Neural progenitor cell (in vitro differentiated cells): ENCODE measurements at regions not wholly inside any gene's neighbourhood (a gene's known extent, or its start where the extent isn't known, plus 50 kb on each side); places are given as distances from the start of the nearest gene placed in this dataset.

Source experiments
- DNase-seq: peaks from one replicate; pipeline ENCODE4 v3.0.0-alpha.2; 2016; ENCODE audit warnings: low spot score
- H2AFZ ChIP-seq: fragments of 200-600 bp; sonication (generic); replicated peaks from 2 replicates; pipeline ENCODE4 v1.6.1; 2016; ENCODE audit warnings: antibody characterized with exemption
- H3F3A ChIP-seq: fragments of 200-600 bp; sonication (generic); 2 replicates; pipeline ENCODE4 v1.6.1; 2016; ENCODE audit warnings: antibody characterized with exemption, low read depth
- H3K27ac ChIP-seq: fragments of 200-600 bp; sonication (generic); 2 replicates; pipeline ENCODE4 v1.5.1; 2016; ENCODE audit warnings: mild to moderate bottlenecking
- H3K27me3 ChIP-seq: fragments of 200-600 bp; sonication (generic); 2 replicates; pipeline ENCODE4 v1.6.1; 2016; ENCODE audit warnings: mild to moderate bottlenecking, moderate library complexity
- H3K36me3 ChIP-seq: fragments of 200-600 bp; sonication (generic); 2 replicates; pipeline ENCODE4 v1.5.1; 2016
- H3K4me1 ChIP-seq: fragments of 200-600 bp; sonication (generic); 2 replicates; pipeline ENCODE4 v1.6.1; 2016; ENCODE audit warnings: mixed run types
- H3K4me2 ChIP-seq: fragments of 200-600 bp; sonication (generic); 2 replicates; pipeline ENCODE4 v1.6.1; 2016
- H3K4me3 ChIP-seq: fragments of 200-600 bp; sonication (generic); 2 replicates; pipeline ENCODE4 v1.5.1; 2016
- H3K79me2 ChIP-seq: fragments of 200-600 bp; sonication (generic); 2 replicates; pipeline ENCODE4 v1.6.1; 2016; ENCODE audit warnings: low read depth
- H3K9ac ChIP-seq: fragments of 200-600 bp; sonication (generic); 2 replicates; pipeline ENCODE4 v1.6.1; 2016
- H3K9me3 ChIP-seq: fragments of 200-600 bp; sonication (generic); 2 replicates; pipeline ENCODE4 v1.5.1; 2016; ENCODE audit warnings: low read depth
- H4K20me1 ChIP-seq: fragments of 200-600 bp; sonication (generic); 2 replicates; pipeline ENCODE4 v1.6.1; 2016; ENCODE audit warnings: low read depth
- H3K27ac Mint-ChIP-seq: 3 replicates; pipeline ENCODE4 v1.8.0; 2021; ENCODE audit warnings: mixed read lengths
- H3K27me3 Mint-ChIP-seq: 2 replicates; pipeline ENCODE4 v1.8.0; 2022; ENCODE audit warnings: low read depth, mild to moderate bottlenecking, inconsistent platforms, moderate library complexity, mixed read lengths; ENCODE audit not compliant: insufficient read depth
- H3K36me3 Mint-ChIP-seq: 3 replicates; pipeline ENCODE4 v1.8.0; 2021; ENCODE audit warnings: mixed read lengths
- H3K4me1 Mint-ChIP-seq: 3 replicates; pipeline ENCODE4 v1.8.0; 2021; ENCODE audit warnings: mixed read lengths
- H3K4me3 Mint-ChIP-seq: 3 replicates; pipeline ENCODE4 v1.8.0; 2021; ENCODE audit warnings: mild to moderate bottlenecking, moderate library complexity, mixed read lengths
- H3K9me3 Mint-ChIP-seq: 3 replicates; pipeline ENCODE4 v1.8.0; 2020; ENCODE audit warnings: mixed read lengths
- EZH2 ChIP-seq: fragments of 200-600 bp; sonication (generic); IDR thresholded peaks from 2 replicates; pipeline ENCODE4 v1.6.1; 2017; ENCODE audit warnings: antibody characterized with exemption, mild to moderate bottlenecking, moderate library complexity
- EZH2phosphoT487 ChIP-seq: fragments of 200-600 bp; sonication (generic); IDR thresholded peaks from 2 replicates; pipeline ENCODE4 v1.6.1; 2017; ENCODE audit warnings: antibody characterized with exemption
- TF ChIP-seq, protein P1 (sequence below): fragments of 200-600 bp; sonication (generic); IDR thresholded peaks from 2 replicates; pipeline ENCODE4 v1.5.1; 2017; ENCODE audit warnings: antibody characterized with exemption, mild to moderate bottlenecking

DNA sequence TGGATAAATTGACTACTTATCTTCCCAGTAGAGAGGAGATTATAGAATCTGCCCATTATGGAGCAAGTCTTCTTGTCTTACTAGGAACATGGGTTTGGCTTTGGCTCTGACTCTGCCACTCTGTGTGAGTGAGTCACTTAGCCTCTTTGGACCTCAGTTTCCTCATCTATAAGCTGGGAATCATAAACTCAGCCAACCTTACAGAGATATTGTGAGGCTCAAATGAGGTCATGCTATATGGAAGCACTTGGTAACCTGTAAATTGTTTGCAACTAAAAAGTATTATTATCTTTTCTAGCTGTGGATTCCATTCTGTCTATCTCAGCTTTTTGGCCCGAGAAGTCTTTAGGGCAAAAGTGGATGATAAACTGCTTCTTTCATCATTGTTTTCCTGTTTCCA is 186.8 kb upstream of the TSC22D1 start:
- Histone ChIP-seq H3K27ac (no peak overlapping the region), H3K4me3 (no peak overlapping the region), H3K9ac (no peak overlapping the region), H3K27me3 (no peaks in the 10 kb centered on the region), H2AFZ (no peak overlapping the region), H3K79me2 (no peaks in the 10 kb centered on the region), H3K9me3 (no peaks in the 10 kb centered on the region), H3K36me3 (no peaks in the 10 kb centered on the region), H3K4me1 (peaks cover 39% of the 10 kb centered on the region), H4K20me1 (no peaks in the 10 kb centered on the region), H3K4me2 (no peak overlapping the region), H3F3A (peaks cover 19% of the 10 kb centered on the region)
- TF ChIP-seq, protein P1, sequence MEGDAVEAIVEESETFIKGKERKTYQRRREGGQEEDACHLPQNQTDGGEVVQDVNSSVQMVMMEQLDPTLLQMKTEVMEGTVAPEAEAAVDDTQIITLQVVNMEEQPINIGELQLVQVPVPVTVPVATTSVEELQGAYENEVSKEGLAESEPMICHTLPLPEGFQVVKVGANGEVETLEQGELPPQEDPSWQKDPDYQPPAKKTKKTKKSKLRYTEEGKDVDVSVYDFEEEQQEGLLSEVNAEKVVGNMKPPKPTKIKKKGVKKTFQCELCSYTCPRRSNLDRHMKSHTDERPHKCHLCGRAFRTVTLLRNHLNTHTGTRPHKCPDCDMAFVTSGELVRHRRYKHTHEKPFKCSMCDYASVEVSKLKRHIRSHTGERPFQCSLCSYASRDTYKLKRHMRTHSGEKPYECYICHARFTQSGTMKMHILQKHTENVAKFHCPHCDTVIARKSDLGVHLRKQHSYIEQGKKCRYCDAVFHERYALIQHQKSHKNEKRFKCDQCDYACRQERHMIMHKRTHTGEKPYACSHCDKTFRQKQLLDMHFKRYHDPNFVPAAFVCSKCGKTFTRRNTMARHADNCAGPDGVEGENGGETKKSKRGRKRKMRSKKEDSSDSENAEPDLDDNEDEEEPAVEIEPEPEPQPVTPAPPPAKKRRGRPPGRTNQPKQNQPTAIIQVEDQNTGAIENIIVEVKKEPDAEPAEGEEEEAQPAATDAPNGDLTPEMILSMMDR, result no peak
- TF ChIP-seq EZH2, result no peak
- no peak for TF ChIP-seq EZH2phosphoT487
- Mint-ChIP-seq H3K4me1 (peaks cover 58% of the 10 kb centered on the region), H3K27me3 (peaks cover 6% of the 10 kb centered on the region), H3K27ac (no peak overlapping the region), H3K36me3 (peaks cover 3% of the 10 kb centered on the region), H3K9me3 (no peaks in the 10 kb centered on the region), H3K4me3 (no peak overlapping the region)
- DNase-seq, result no peak

DNA sequence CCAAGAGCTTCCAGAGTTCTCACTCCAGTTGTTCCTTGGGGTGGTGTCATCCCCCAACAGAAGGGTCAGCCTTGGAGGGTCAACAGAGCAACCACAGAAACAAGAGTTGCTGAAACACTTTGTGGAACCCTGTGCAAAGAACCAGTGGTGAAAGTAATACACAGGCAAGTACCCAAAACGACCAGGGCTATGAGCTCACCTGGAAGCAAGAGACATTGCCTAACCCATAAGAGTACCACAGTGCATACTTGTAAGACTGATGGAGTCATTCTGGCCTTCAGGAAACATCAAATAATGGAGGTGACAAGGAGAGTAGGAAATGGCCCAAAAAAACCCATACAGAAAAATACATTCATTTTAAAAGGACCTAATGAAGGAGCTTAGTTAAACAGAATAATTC is 184.3 kb upstream of the TSC22D1 start:
- Mint-ChIP-seq H3K27ac (no peak overlapping the region), H3K4me1 (peaks cover 52% of the 10 kb centered on the region), H3K27me3 (peaks cover 6% of the 10 kb centered on the region), H3K4me3 (no peak overlapping the region), H3K36me3 (peaks cover 3% of the 10 kb centered on the region), H3K9me3 (no peaks in the 10 kb centered on the region)
- Histone ChIP-seq H3F3A (peaks cover 19% of the 10 kb centered on the region), H4K20me1 (no peaks in the 10 kb centered on the region), H3K4me2 (no peak overlapping the region), H3K9ac (no peak overlapping the region), H2AFZ (no peak overlapping the region), H3K36me3 (no peaks in the 10 kb centered on the region), H3K9me3 (no peaks in the 10 kb centered on the region), H3K27ac (no peak overlapping the region), H3K27me3 (no peaks in the 10 kb centered on the region), H3K79me2 (no peaks in the 10 kb centered on the region), H3K4me1 (peaks cover 31% of the 10 kb centered on the region), H3K4me3 (no peak overlapping the region)
- no peak for TF ChIP-seq EZH2phosphoT487
- TF ChIP-seq, protein P1, result no peak
- TF ChIP-seq EZH2, result no peak
- no peak for DNase-seq

DNA sequence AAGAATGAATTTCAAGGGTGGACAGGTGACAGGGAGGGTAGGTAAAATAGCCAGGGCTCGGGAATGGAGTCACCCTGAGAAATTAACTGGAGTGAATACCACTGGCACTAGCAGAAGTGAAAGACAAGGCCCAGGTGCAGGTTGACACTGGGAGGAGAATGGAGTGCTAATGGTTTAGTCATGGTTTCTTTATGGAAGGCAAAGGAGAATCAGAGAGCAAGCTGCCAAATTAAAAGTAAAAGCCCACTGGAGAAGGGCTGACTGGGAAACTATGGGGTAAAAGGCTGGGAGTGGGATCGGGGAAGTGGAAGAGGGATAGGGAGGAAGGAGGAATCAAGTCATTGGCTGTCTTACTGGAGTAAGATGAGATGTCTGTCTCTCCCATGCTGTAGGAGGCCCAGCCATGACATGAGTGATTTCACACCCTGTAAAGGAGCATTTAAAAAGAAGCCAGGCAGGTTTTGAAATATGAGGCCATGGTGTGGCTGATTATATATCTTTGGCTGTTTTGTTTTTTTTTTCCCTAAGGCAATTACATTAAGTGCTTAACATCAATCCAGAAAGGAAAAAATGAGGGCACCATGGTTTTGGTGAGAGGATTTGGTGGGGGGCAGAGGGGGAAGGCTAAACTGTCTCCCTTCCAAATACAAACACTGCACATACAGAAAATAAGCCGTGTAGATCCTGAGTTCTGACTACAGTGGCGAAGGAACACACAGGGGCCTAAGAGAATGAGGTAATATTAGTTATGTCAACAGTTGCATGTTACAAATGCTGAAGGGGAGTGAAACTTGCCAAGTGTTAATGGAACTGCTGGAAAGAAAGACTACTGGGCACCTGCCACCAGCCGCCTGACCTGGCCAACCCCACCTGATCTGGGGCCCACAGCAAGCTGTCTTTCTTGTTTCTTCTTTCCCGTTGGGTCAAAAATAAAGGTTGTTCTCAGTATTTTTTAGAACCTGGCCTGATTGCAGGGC is 183.5 kb upstream of the TSC22D1 start:
- Histone ChIP-seq H3K9me3 (no peaks in the 10 kb centered on the region), H3K27me3 (no peaks in the 10 kb centered on the region), H3K4me2 (no peak overlapping the region), H3F3A (peaks cover 13% of the 10 kb centered on the region), H2AFZ (no peak overlapping the region), H3K79me2 (no peaks in the 10 kb centered on the region), H3K4me3 (no peak overlapping the region), H3K4me1 (peaks cover 28% of the 10 kb centered on the region), H3K27ac (no peak overlapping the region), H3K36me3 (no peaks in the 10 kb centered on the region), H3K9ac (no peak overlapping the region), H4K20me1 (no peaks in the 10 kb centered on the region)
- TF ChIP-seq, protein P1, result no peak
- TF ChIP-seq EZH2 (no peak), EZH2phosphoT487 (no peak)
- Mint-ChIP-seq H3K36me3 (peaks cover 3% of the 10 kb centered on the region), H3K4me3 (no peak overlapping the region), H3K9me3 (no peaks in the 10 kb centered on the region), H3K4me1 (peaks cover 47% of the 10 kb centered on the region), H3K27ac (peak overlapping the region; percentile 68), H3K27me3 (peaks cover 6% of the 10 kb centered on the region)
- DNase-seq, result no peak
